ENCODE measurements at regions not wholly inside any gene's neighbourhood (a gene's known extent, or its start where the extent isn't known, plus 50 kb on each side); places are given as distances from the start of the nearest gene placed in this dataset.

DNA sequence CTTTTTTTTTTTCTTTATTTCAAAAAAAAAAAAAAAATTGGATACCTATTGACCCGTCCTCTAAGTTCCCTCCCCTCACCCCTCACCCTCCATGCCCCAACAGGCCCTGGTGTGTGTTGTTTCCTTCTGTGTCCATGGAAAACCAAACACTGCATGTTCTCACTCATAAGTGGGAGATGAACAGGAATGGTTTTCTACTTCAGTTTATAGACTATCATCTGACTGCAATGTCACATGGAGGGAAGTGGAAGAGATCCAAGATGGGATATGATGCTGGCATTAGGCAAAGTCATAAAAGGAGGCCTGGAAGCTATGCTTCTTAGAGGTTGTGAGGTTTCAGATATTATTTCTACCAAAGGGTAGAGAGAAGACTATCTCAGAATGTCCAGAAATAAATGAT lies 237.5 kb downstream of the MAFB start:
- TF ChIP-seq, protein P1, sequence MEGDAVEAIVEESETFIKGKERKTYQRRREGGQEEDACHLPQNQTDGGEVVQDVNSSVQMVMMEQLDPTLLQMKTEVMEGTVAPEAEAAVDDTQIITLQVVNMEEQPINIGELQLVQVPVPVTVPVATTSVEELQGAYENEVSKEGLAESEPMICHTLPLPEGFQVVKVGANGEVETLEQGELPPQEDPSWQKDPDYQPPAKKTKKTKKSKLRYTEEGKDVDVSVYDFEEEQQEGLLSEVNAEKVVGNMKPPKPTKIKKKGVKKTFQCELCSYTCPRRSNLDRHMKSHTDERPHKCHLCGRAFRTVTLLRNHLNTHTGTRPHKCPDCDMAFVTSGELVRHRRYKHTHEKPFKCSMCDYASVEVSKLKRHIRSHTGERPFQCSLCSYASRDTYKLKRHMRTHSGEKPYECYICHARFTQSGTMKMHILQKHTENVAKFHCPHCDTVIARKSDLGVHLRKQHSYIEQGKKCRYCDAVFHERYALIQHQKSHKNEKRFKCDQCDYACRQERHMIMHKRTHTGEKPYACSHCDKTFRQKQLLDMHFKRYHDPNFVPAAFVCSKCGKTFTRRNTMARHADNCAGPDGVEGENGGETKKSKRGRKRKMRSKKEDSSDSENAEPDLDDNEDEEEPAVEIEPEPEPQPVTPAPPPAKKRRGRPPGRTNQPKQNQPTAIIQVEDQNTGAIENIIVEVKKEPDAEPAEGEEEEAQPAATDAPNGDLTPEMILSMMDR (IDR thresholded peaks at IDR 0.05): no peak
- no peak for TF ChIP-seq EP300 (IDR thresholded peaks at IDR 0.05)
- TF ChIP-seq POLR2A (IDR thresholded peaks at IDR 0.05): no peak
